RWPE2 (cell line): ENCODE measurements at regions not wholly inside any gene's neighbourhood (a gene's known extent, or its start where the extent isn't known, plus 50 kb on each side); places are given as distances from the start of the nearest gene placed in this dataset.
A peak's percentile ranks its signal among the peaks of the same experiment; 100 is the strongest.

Experiments used
- ATAC-seq: fragments of 200-7000 bp; cut with Tn5 transposase; 3 replicates; pipeline ENCODE4 v1.9.1; 2021; ENCODE audit warnings: low read depth
- DNase-seq: peaks from one replicate; pipeline ENCODE4 v3.0.0-alpha.2; 2020; ENCODE audit warnings: low spot score
- H3K27ac ChIP-seq: fragments of 450-650 bp; 2 replicates; pipeline ENCODE4 v1.5.1; 2017; ENCODE audit warnings: mild to moderate bottlenecking; ENCODE audit not compliant: poor library complexity, severe bottlenecking
- H3K27me3 ChIP-seq: fragments of 250-450 bp; sonication (Bioruptor Pico); 2 replicates; pipeline ENCODE4 v1.5.1; 2021; ENCODE audit warnings: mild to moderate bottlenecking, moderate library complexity; ENCODE audit not compliant: insufficient read depth, poor library complexity, severe bottlenecking
- H3K36me3 ChIP-seq: fragments of 250-450 bp; sonication (Bioruptor Pico); 2 replicates; pipeline ENCODE4 v1.5.1; 2020; ENCODE audit warnings: low read depth, mild to moderate bottlenecking, moderate library complexity
- H3K4me1 ChIP-seq: fragments of 250-450 bp; sonication (Bioruptor Pico); 2 replicates; pipeline ENCODE4 v1.5.1; 2021; ENCODE audit warnings: mild to moderate bottlenecking, moderate library complexity; ENCODE audit not compliant: insufficient read depth, poor library complexity, severe bottlenecking
- H3K4me3 ChIP-seq: fragments of 250-450 bp; sonication (Bioruptor Pico); 2 replicates; pipeline ENCODE4 v1.5.1; 2021; ENCODE audit warnings: mild to moderate bottlenecking, moderate library complexity; ENCODE audit not compliant: severe bottlenecking
- H3K9me3 ChIP-seq: fragments of 250-450 bp; sonication (Bioruptor Pico); 2 replicates; pipeline ENCODE4 v1.5.1; 2021; ENCODE audit warnings: mild to moderate bottlenecking, moderate library complexity; ENCODE audit not compliant: severe bottlenecking
- TF ChIP-seq, protein P1 (sequence below): fragments of 450-650 bp; IDR thresholded peaks from one replicate; pipeline ENCODE4 v1.5.1; 2017; ENCODE audit warnings: mild to moderate bottlenecking, moderate library complexity; ENCODE audit not compliant: poor library complexity, severe bottlenecking

DNA sequence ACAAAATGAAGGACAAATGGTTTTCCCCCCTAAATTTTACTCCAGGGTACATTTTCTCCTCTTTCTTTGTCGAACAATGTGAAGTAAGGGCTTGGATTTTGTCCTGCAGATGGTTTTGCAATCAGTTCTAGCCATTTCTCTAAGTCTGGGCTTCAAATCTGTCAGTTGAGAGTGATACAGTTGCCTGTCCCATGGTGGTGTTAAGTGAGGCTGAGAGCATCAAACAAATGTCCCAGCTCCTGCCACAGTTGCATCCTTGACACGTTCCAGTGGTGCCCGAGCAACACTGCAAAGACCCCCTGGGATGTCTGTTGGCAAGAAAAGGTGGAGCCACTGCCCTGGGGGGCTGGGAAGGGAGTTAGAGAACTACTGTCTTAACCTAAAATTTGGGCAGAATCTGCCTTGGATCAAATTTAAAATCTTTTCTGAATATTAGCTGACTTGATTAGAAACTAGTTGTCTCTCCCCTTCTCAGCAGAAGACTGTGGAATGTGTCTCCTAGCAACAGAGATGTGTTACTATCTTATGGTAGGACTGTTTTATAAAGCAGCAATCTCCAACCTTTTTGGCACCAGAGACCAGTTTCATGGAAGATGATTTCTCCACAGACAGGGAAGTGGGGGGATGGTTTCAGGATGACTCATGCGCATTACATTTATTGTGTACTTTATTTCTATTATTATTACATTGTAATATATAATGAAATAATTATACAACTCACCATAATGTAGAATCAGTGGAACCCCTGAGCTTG is 102.0 kb upstream of the STEAP1B start:
- H3K36me3 ChIP-seq, result no peaks in the 10 kb centered on the region
- H3K9me3 ChIP-seq, result no peaks in the 10 kb centered on the region
- no peaks in the 10 kb centered on the region for H3K27me3 ChIP-seq
- peaks cover 12% of the 10 kb centered on the region for H3K4me1 ChIP-seq
- TF ChIP-seq, protein P1, sequence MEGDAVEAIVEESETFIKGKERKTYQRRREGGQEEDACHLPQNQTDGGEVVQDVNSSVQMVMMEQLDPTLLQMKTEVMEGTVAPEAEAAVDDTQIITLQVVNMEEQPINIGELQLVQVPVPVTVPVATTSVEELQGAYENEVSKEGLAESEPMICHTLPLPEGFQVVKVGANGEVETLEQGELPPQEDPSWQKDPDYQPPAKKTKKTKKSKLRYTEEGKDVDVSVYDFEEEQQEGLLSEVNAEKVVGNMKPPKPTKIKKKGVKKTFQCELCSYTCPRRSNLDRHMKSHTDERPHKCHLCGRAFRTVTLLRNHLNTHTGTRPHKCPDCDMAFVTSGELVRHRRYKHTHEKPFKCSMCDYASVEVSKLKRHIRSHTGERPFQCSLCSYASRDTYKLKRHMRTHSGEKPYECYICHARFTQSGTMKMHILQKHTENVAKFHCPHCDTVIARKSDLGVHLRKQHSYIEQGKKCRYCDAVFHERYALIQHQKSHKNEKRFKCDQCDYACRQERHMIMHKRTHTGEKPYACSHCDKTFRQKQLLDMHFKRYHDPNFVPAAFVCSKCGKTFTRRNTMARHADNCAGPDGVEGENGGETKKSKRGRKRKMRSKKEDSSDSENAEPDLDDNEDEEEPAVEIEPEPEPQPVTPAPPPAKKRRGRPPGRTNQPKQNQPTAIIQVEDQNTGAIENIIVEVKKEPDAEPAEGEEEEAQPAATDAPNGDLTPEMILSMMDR, result no peak
- no peak overlapping the region for H3K27ac ChIP-seq
- ATAC-seq (peak; percentile 66; the same call in 2 of the 3 replicates), DNase-seq (no peak)
- H3K4me3 ChIP-seq, result no peak overlapping the region

DNA sequence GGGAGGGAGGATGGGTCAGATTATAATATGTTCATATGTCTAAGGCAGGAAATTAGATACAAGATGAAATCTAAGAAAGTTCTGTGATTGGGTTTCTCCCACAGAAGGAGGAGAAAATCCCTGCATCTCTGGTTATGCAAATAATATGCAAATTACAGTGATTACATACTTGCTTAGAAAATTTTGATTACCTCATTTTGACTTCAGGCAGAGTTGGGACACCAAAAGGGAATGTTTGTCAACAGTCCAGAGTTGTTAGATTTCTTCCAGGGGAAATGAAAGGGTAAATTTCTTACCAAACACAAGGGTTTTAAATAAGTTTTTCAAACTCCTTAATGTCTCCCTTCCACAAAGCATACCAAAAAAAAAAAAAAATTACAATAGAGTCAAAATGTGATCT is 101.4 kb upstream of the STEAP1B start:
- no peaks in the 10 kb centered on the region for H3K36me3 ChIP-seq
- no peaks in the 10 kb centered on the region for H3K27me3 ChIP-seq
- H3K4me3 ChIP-seq, result no peak overlapping the region
- TF ChIP-seq, protein P1, result no peak
- peaks cover 12% of the 10 kb centered on the region for H3K4me1 ChIP-seq
- H3K27ac ChIP-seq, result no peak overlapping the region
- no peaks in the 10 kb centered on the region for H3K9me3 ChIP-seq
- ATAC-seq (no peak), DNase-seq (no peak)

DNA sequence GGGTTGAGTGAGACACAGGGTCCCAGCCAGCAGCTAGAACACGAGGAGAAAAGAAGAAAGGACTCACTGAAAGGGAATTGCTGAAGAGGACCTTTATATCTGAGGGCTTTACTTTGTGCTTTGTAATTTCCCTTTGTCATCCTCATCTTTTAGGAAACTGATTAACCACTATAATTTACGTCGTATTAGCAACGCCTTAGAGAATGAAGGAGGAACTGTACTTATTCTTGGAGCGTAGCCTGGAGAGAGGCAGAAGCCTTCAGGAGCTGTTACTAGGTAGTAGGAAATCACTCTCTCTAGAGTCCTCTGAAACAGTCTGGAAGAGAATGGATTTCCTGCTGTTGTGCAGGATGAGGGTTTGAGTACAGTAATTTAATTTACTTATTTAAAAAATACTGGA is 101.0 kb upstream of the STEAP1B start:
- ATAC-seq, result no peak
- Histone ChIP-seq H3K36me3 (no peaks in the 10 kb centered on the region), H3K27me3 (no peaks in the 10 kb centered on the region), H3K4me3 (no peak overlapping the region), H3K9me3 (no peaks in the 10 kb centered on the region), H3K4me1 (peaks cover 12% of the 10 kb centered on the region), H3K27ac (no peak overlapping the region)
- DNase-seq, result no peak
- TF ChIP-seq, protein P1, result no peak

DNA sequence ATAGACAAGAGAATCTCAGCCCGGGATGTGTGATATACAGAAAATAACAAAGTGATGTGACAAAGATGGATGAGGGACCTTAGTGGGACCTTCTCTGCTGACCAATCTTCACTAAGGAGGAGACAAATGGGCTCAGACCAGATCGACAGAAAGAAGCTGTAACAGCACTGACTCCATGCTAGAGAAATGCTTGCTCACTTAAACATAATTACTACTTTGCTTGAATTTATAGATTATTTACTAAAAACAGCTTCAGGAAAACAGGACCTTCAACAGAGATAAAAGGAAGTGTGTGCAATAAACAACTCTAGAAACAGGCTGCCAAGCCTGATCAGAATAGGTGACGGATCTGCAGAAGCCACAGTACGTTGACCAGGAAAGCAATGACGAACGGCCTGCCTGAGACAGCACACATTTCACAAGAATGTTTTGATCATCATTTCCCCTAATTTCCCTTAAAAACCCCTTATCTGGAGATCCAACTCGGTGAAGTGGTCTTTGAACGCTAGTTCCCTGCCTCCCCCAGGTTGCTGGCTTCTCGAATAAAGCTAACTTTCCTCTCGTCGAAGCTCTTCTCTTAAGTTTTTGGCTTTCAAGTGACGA is 98.4 kb upstream of the STEAP1B start:
- H3K4me3 ChIP-seq, result no peak overlapping the region
- peaks cover 12% of the 10 kb centered on the region for H3K4me1 ChIP-seq
- TF ChIP-seq, protein P1, result no peak
- H3K27me3 ChIP-seq, result no peaks in the 10 kb centered on the region
- ATAC-seq, result no peak
- H3K27ac ChIP-seq, result peak overlapping the region; percentile 31
- no peak for DNase-seq
- H3K36me3 ChIP-seq, result no peaks in the 10 kb centered on the region
- H3K9me3 ChIP-seq, result no peaks in the 10 kb centered on the region

DNA sequence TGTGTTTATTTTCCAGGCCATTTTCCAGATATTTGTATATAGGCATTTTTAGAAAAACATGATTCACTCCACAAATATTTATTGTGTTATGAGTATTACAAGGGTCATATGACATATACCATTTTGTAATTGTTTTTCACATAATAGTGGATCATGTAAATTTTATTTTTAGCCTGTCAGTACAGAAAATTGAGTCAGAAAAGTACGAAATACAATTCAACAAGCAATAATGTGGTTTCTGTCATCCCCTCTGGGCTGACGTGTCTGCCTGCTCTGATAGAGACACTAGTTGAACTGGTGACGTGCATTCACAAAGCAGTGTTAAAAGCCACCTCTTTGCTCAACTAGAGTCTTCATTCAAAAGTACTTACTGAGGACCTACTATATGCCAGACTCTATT is 97.9 kb upstream of the STEAP1B start:
- peak; percentile 71 for ATAC-seq
- no peak overlapping the region for H3K4me3 ChIP-seq
- no peak for DNase-seq
- no peaks in the 10 kb centered on the region for H3K36me3 ChIP-seq
- no peaks in the 10 kb centered on the region for H3K9me3 ChIP-seq
- no peaks in the 10 kb centered on the region for H3K27me3 ChIP-seq
- H3K27ac ChIP-seq, result peak overlapping the region; percentile 31
- peaks cover 12% of the 10 kb centered on the region for H3K4me1 ChIP-seq
- TF ChIP-seq, protein P1, result no peak
